Endometrium (tissue), 2 donors: ENCODE measurements at regions not wholly inside any gene's neighbourhood (a gene's known extent, or its start where the extent isn't known, plus 50 kb on each side); places are given as distances from the start of the nearest gene placed in this dataset.

Source experiments
- FAIRE-seq: peaks from 2 replicates; lab custom pipeline; 2012; peaks lifted over from hg19 to GRCh38; lab: Jason Lieb, UNC
- donor health status: control.
- donor health status: control.

GRCh38 chr9:129259375-129259774 lies 81.3 kb upstream of the IER5L start:
- FAIRE-seq = no peak

- no peak for FAIRE-seq
These were observed 80.8 kb upstream of the IER5L start for GRCh38 chr9:129258823-129259301.

GRCh38 chr9:129258124-129258822 lies 80.2 kb upstream of the IER5L start:
- no peak for FAIRE-seq

- FAIRE-seq = no peak
These were observed 79.1 kb upstream of the IER5L start for GRCh38 chr9:129256959-129257713.

GRCh38 chr9:129254566-129255287 lies 76.7 kb upstream of the IER5L start:
- FAIRE-seq = no peak

- FAIRE-seq = no peak
These were observed 75.8 kb upstream of the IER5L start for GRCh38 chr9:129253803-129254381.

GRCh38 chr9:129252937-129253802 lies 75.1 kb upstream of the IER5L start:
- no peak for FAIRE-seq

- FAIRE-seq = no peak
These were observed 72.7 kb upstream of the IER5L start for GRCh38 chr9:129250786-129251185.

GRCh38 chr9:129247285-129248153 lies 69.5 kb upstream of the IER5L start:
- no peak for FAIRE-seq

- no peak for FAIRE-seq
These were observed 67.2 kb upstream of the IER5L start for GRCh38 chr9:129245276-129245675.

- FAIRE-seq = no peak
These were observed 65.0 kb upstream of the IER5L start for GRCh38 chr9:129242971-129243561.

GRCh38 chr9:129242191-129242941 lies 64.3 kb upstream of the IER5L start:
- no peak for FAIRE-seq

GRCh38 chr9:129241725-129242124 lies 63.7 kb upstream of the IER5L start:
- FAIRE-seq = no peak

- no peak for FAIRE-seq
These were observed 62.6 kb upstream of the IER5L start for GRCh38 chr9:129240581-129241211.

GRCh38 chr9:129239946-129240490 lies 62.0 kb upstream of the IER5L start:
- no peak for FAIRE-seq

GRCh38 chr9:129237803-129238202 lies 59.7 kb upstream of the IER5L start:
- no peak for FAIRE-seq

GRCh38 chr9:129237164-129237611 lies 59.1 kb upstream of the IER5L start:
- FAIRE-seq = no peak

- no peak for FAIRE-seq
These were observed 58.5 kb upstream of the IER5L start for GRCh38 chr9:129236441-129237145.
